ENCODE measurements at regions not wholly inside any gene's neighbourhood (a gene's known extent, or its start where the extent isn't known, plus 50 kb on each side); places are given as distances from the start of the nearest gene placed in this dataset.

DNA sequence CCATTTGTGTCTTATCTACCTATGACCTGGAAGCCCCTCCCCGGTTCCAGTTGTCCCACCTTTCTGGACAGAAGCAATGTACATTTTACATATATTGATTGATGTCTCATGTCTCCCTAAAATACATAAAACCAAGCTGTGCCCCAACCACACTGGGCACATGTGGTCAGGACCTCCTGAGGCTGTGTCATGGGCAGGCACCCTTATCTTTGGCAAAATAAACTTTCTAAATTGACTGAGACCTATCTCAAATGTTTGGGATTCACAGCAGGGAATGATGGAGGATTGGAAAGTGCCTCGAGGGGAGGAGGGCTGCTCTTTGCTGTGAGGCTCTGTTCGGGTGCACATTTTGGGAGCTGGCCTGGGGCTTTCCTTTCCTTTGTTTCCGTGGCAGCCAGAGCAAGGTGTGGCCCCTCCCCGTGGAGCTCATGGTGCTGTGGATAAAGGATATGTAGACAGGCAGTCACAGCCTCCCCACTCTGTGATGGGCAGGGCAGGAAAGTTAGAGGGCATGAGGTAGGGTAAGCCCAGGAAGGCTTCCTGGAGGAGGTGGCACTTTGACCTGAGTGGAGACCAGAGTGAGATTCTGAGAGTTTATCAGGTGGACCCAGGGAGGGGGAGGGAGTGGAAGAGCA, 615.6 kb downstream of the TBC1D22A start:
- TF ChIP-seq, protein P1, sequence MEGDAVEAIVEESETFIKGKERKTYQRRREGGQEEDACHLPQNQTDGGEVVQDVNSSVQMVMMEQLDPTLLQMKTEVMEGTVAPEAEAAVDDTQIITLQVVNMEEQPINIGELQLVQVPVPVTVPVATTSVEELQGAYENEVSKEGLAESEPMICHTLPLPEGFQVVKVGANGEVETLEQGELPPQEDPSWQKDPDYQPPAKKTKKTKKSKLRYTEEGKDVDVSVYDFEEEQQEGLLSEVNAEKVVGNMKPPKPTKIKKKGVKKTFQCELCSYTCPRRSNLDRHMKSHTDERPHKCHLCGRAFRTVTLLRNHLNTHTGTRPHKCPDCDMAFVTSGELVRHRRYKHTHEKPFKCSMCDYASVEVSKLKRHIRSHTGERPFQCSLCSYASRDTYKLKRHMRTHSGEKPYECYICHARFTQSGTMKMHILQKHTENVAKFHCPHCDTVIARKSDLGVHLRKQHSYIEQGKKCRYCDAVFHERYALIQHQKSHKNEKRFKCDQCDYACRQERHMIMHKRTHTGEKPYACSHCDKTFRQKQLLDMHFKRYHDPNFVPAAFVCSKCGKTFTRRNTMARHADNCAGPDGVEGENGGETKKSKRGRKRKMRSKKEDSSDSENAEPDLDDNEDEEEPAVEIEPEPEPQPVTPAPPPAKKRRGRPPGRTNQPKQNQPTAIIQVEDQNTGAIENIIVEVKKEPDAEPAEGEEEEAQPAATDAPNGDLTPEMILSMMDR (IDR thresholded peaks at IDR 0.05; ENCODE audit: insufficient read depth, low read length): no peak
- TF ChIP-seq, protein P2, sequence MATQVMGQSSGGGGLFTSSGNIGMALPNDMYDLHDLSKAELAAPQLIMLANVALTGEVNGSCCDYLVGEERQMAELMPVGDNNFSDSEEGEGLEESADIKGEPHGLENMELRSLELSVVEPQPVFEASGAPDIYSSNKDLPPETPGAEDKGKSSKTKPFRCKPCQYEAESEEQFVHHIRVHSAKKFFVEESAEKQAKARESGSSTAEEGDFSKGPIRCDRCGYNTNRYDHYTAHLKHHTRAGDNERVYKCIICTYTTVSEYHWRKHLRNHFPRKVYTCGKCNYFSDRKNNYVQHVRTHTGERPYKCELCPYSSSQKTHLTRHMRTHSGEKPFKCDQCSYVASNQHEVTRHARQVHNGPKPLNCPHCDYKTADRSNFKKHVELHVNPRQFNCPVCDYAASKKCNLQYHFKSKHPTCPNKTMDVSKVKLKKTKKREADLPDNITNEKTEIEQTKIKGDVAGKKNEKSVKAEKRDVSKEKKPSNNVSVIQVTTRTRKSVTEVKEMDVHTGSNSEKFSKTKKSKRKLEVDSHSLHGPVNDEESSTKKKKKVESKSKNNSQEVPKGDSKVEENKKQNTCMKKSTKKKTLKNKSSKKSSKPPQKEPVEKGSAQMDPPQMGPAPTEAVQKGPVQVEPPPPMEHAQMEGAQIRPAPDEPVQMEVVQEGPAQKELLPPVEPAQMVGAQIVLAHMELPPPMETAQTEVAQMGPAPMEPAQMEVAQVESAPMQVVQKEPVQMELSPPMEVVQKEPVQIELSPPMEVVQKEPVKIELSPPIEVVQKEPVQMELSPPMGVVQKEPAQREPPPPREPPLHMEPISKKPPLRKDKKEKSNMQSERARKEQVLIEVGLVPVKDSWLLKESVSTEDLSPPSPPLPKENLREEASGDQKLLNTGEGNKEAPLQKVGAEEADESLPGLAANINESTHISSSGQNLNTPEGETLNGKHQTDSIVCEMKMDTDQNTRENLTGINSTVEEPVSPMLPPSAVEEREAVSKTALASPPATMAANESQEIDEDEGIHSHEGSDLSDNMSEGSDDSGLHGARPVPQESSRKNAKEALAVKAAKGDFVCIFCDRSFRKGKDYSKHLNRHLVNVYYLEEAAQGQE (IDR thresholded peaks at IDR 0.05; ENCODE audit: insufficient replicate concordance, low read depth): no peak
- TF ChIP-seq POLR2AphosphoS5 (IDR thresholded peaks at IDR 0.05; ENCODE audit: low read depth): no peak
- no peak for TF ChIP-seq GABPA (IDR thresholded peaks at IDR 0.05; ENCODE audit: low read depth)
- TF ChIP-seq SPI1 (IDR thresholded peaks at IDR 0.05; ENCODE audit: borderline replicate concordance, low read depth): no peak

All from HL-60 (cell line).